ENCODE measurements at regions not wholly inside any gene's neighbourhood (a gene's known extent, or its start where the extent isn't known, plus 50 kb on each side); places are given as distances from the start of the nearest gene placed in this dataset.

- TF ChIP-seq CTCF (IDR thresholded peaks at IDR 0.05; ENCODE audit: low read depth, low read length) (no peak), EZH2phosphoT487 (IDR thresholded peaks at IDR 0.05; ENCODE audit: low read depth) (no peak)
- H4K20me1 ChIP-seq (ENCODE audit: insufficient read depth, low read length): no peaks in the 10 kb centered on the region
- no peak overlapping the region for H3K27ac ChIP-seq (ENCODE audit: low read length)
- no peaks in the 10 kb centered on the region for H3K36me3 ChIP-seq (replicated peaks; ENCODE audit: low read depth, low read length)
- 0 out of 2 replicates have a peak, but pooled peaks cover 3% of the 10 kb centered on the region for H3K4me1 ChIP-seq (ENCODE audit: low read length)
- H3K4me2 ChIP-seq (ENCODE audit: low read length): no peak overlapping the region
- no peaks in the 10 kb centered on the region for H3K79me2 ChIP-seq (ENCODE audit: low read length)
- no peak overlapping the region for H2AFZ ChIP-seq (ENCODE audit: low read depth, low read length)
- no peak overlapping the region for H3K9ac ChIP-seq (ENCODE audit: low read length)
- no peaks in the 10 kb centered on the region for H3K9me3 ChIP-seq (ENCODE audit: insufficient read depth, low read length)
- no peaks in the 10 kb centered on the region for H3K27me3 ChIP-seq (ENCODE audit: low read depth, low read length)
- H3K4me3 ChIP-seq (ENCODE audit: low read length): no peak overlapping the region
Observed at GRCh38 chr6:164042212-164042611, 627.7 kb downstream of the QKI start.

- Histone ChIP-seq H3K79me2 (ENCODE audit: low read length) (no peaks in the 10 kb centered on the region), H3K9me3 (ENCODE audit: insufficient read depth, low read length) (no peaks in the 10 kb centered on the region), H3K4me2 (ENCODE audit: low read length) (no peak overlapping the region), H3K36me3 (replicated peaks; ENCODE audit: low read depth, low read length) (no peaks in the 10 kb centered on the region), H3K27ac (ENCODE audit: low read length) (no peak overlapping the region), H3K27me3 (ENCODE audit: low read depth, low read length) (no peaks in the 10 kb centered on the region), H4K20me1 (ENCODE audit: insufficient read depth, low read length) (no peaks in the 10 kb centered on the region), H3K4me1 (ENCODE audit: low read length) (0 out of 2 replicates have a peak, but pooled peaks cover 3% of the 10 kb centered on the region), H2AFZ (ENCODE audit: low read depth, low read length) (no peak overlapping the region), H3K9ac (ENCODE audit: low read length) (no peak overlapping the region), H3K4me3 (ENCODE audit: low read length) (no peak overlapping the region)
- TF ChIP-seq EZH2phosphoT487 (IDR thresholded peaks at IDR 0.05; ENCODE audit: low read depth) (no peak), CTCF (IDR thresholded peaks at IDR 0.05; ENCODE audit: low read depth, low read length) (no peak)
Observed at GRCh38 chr6:164040994-164041393, 626.5 kb downstream of the QKI start.

- no peaks in the 10 kb centered on the region for H3K36me3 ChIP-seq (replicated peaks; ENCODE audit: low read depth, low read length)
- H3K4me1 ChIP-seq (ENCODE audit: low read length): no peaks in the 10 kb centered on the region
- no peak overlapping the region for H3K9ac ChIP-seq (ENCODE audit: low read length)
- H3K4me2 ChIP-seq (ENCODE audit: low read length): no peak overlapping the region
- H3K27ac ChIP-seq (ENCODE audit: low read length): no peak overlapping the region
- H4K20me1 ChIP-seq (ENCODE audit: insufficient read depth, low read length): no peaks in the 10 kb centered on the region
- no peak overlapping the region for H3K4me3 ChIP-seq (ENCODE audit: low read length)
- H2AFZ ChIP-seq (ENCODE audit: low read depth, low read length): no peak overlapping the region
- no peak for TF ChIP-seq EZH2phosphoT487 (IDR thresholded peaks at IDR 0.05; ENCODE audit: low read depth)
- TF ChIP-seq CTCF (IDR thresholded peaks at IDR 0.05; ENCODE audit: low read depth, low read length): no peak
- no peaks in the 10 kb centered on the region for H3K79me2 ChIP-seq (ENCODE audit: low read length)
- H3K27me3 ChIP-seq (ENCODE audit: low read depth, low read length): no peaks in the 10 kb centered on the region
- no peaks in the 10 kb centered on the region for H3K9me3 ChIP-seq (ENCODE audit: insufficient read depth, low read length)
Observed at GRCh38 chr6:164039954-164040375, 625.4 kb downstream of the QKI start.

GRCh38 chr6:164037171-164037870 lies 622.8 kb downstream of the QKI start:
- no peak overlapping the region for H3K4me3 ChIP-seq (ENCODE audit: low read length)
- no peaks in the 10 kb centered on the region for H3K4me1 ChIP-seq (ENCODE audit: low read length)
- H4K20me1 ChIP-seq (ENCODE audit: insufficient read depth, low read length): no peaks in the 10 kb centered on the region
- H3K79me2 ChIP-seq (ENCODE audit: low read length): no peaks in the 10 kb centered on the region
- H3K36me3 ChIP-seq (replicated peaks; ENCODE audit: low read depth, low read length): no peaks in the 10 kb centered on the region
- H2AFZ ChIP-seq (ENCODE audit: low read depth, low read length): no peak overlapping the region
- H3K27ac ChIP-seq (ENCODE audit: low read length): no peak overlapping the region
- no peak overlapping the region for H3K9ac ChIP-seq (ENCODE audit: low read length)
- no peak overlapping the region for H3K4me2 ChIP-seq (ENCODE audit: low read length)
- no peak for TF ChIP-seq EZH2phosphoT487 (IDR thresholded peaks at IDR 0.05; ENCODE audit: low read depth)
- TF ChIP-seq CTCF (IDR thresholded peaks at IDR 0.05; ENCODE audit: low read depth, low read length): no peak
- H3K27me3 ChIP-seq (ENCODE audit: low read depth, low read length): no peaks in the 10 kb centered on the region
- H3K9me3 ChIP-seq (ENCODE audit: insufficient read depth, low read length): no peaks in the 10 kb centered on the region
